ENCODE measurements at regions not wholly inside any gene's neighbourhood (a gene's known extent, or its start where the extent isn't known, plus 50 kb on each side); places are given as distances from the start of the nearest gene placed in this dataset.
"Not testable (repeated sequence)": the region's sequence is repeated elsewhere in the genome, so short reads cannot be mapped to it uniquely, and the experiment has no call there.

GRCh38 chr6:125597411-125598253, 151.8 kb upstream of the HEY2 start:
- peak; percentile 67 for DNase-seq

GRCh38 chr6:125598422-125598821, 151.0 kb upstream of the HEY2 start:
- peak; percentile 64 for DNase-seq

GRCh38 chr6:125604257-125604656, 145.2 kb upstream of the HEY2 start:
- no peak for DNase-seq

GRCh38 chr6:125611573-125612344, 137.7 kb upstream of the HEY2 start:
- DNase-seq, result peak; percentile 63

- DNase-seq, result no peak
Measured at GRCh38 chr6:125612345-125612846, 137.0 kb upstream of the HEY2 start.

GRCh38 chr6:125618629-125619028, 130.8 kb upstream of the HEY2 start:
- DNase-seq, result no peak

GRCh38 chr6:125623085-125623484, 126.3 kb upstream of the HEY2 start:
- DNase-seq, result no peak

GRCh38 chr6:125631165-125631564, 118.3 kb upstream of the HEY2 start:
- DNase-seq, result no peak

- DNase-seq, result not testable (repeated sequence)
Measured at GRCh38 chr6:125636011-125636410, 113.4 kb upstream of the HEY2 start.

GRCh38 chr6:125636671-125637070, 112.8 kb upstream of the HEY2 start:
- no peak for DNase-seq

GRCh38 chr6:125637207-125637606, 112.2 kb upstream of the HEY2 start:
- DNase-seq, result no peak

- peak; percentile 29 for DNase-seq
Measured at GRCh38 chr6:125639466-125640020, 109.9 kb upstream of the HEY2 start.

GRCh38 chr6:125640441-125641150, 108.8 kb upstream of the HEY2 start:
- no peak for DNase-seq

GRCh38 chr6:125643967-125644661, 105.3 kb upstream of the HEY2 start:
- DNase-seq, result not testable (repeated sequence)

- no peak for DNase-seq
Measured at GRCh38 chr6:125647391-125647790, 102.0 kb upstream of the HEY2 start.

- DNase-seq, result not testable (repeated sequence)
Measured at GRCh38 chr6:125653752-125654151, 95.7 kb upstream of the HEY2 start.

GRCh38 chr6:125655511-125655910, 93.9 kb upstream of the HEY2 start:
- no peak for DNase-seq

- no peak for DNase-seq
Measured at GRCh38 chr6:125656287-125656870, 93.1 kb upstream of the HEY2 start.

- no peak for DNase-seq
Measured at GRCh38 chr6:125658136-125658535, 91.3 kb upstream of the HEY2 start.

- peak; percentile 49 for DNase-seq
Measured at GRCh38 chr6:125658759-125659431, 90.5 kb upstream of the HEY2 start.

GRCh38 chr6:125659887-125660286, 89.5 kb upstream of the HEY2 start:
- no peak for DNase-seq
